Breast epithelium (tissue), 4 donors: ENCODE measurements at regions not wholly inside any gene's neighbourhood (a gene's known extent, or its start where the extent isn't known, plus 50 kb on each side); places are given as distances from the start of the nearest gene placed in this dataset.

Experiments
- DNase-seq, 2 donors: peaks; one replicate each; pipeline ENCODE4 v3.0.0-alpha.2; 2019; ENCODE audit warnings: low spot score in 2 of 2
- H3K27ac ChIP-seq, 2 donors: fragments of 200-600 bp; sonication (generic) in 1 of 2; one replicate each; pipeline ENCODE4 v1.5.1; 2016 to 2019; ENCODE audit warnings: mild to moderate bottlenecking in 1 of 2
- H3K27me3 ChIP-seq, 2 donors: fragments of 200-600 bp; sonication (generic) in 1 of 2; one replicate each; pipeline versions ENCODE4 v1.5.1 to v1.6.0; 2017 to 2019; ENCODE audit warnings: control low read depth in 1 of 2, mild to moderate bottlenecking in 1 of 2
- H3K36me3 ChIP-seq: fragments of 200-600 bp; one replicate; pipeline ENCODE4 v1.5.1; 2019
- H3K4me1 ChIP-seq, 2 donors: fragments of 200-600 bp; sonication (generic); one replicate each; pipeline ENCODE4 v1.5.1; 2016 to 2019; ENCODE audit warnings: control low read depth in 1 of 2
- H3K4me3 ChIP-seq, 3 donors: fragments of 200-600 bp; sonication (generic); 1 replicate in 2 of 3; 2 replicates in 1 of 3; pipeline ENCODE4 v1.5.1; 2016 to 2019; ENCODE audit warnings: mild to moderate bottlenecking in 3 of 3, moderate library complexity in 2 of 3
- H3K9me3 ChIP-seq, 2 donors: fragments of 200-600 bp; sonication (generic) in 1 of 2; one replicate each; pipeline ENCODE4 v1.5.1; 2016 to 2019; ENCODE audit warnings: control low read depth in 1 of 2
- CTCF ChIP-seq, 3 donors: fragments of 450-650 bp; IDR thresholded peaks; one replicate each; pipeline ENCODE4 v1.5.1; 2016 to 2017; ENCODE audit warnings: antibody characterized with exemption in 3 of 3, mild to moderate bottlenecking in 3 of 3, moderate library complexity in 3 of 3
- POLR2A ChIP-seq: fragments of 450-650 bp; IDR thresholded peaks from one replicate; pipeline ENCODE4 v1.6.1; 2016; ENCODE audit warnings: antibody characterized with exemption, mild to moderate bottlenecking, moderate library complexity
- POLR2AphosphoS5 ChIP-seq, 3 donors: sonication (generic); formaldehyde crosslinking; IDR thresholded peaks; one replicate each; pipeline ENCODE4 v1.6.1; 2017; ENCODE audit warnings: antibody characterized with exemption in 3 of 3
- intact Hi-C: fragments of 100-400 bp; cut with DNase I; formaldehyde crosslinking; loops from one replicate; pipeline ENCODE4 v1.15.1; 2023; ENCODE audit warnings: low total_unique reads

DNA sequence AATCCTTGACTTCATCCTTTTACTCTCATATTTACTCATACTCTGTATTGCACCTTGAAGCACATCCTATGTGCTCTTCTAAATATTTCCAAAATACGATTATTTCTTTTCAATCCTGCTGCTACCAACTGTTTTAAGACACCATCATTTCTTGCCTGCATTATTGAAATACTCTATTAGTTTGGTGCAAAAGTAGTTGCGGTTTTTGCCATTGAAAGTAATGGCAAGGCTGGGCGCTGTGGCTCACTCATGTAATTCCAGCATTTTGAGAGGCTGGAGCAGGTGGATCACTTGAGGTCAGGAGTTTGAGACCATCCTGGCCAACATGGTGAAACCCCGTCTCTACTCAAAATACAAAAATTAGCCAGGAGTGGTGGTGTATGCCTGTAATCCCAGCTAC lies 412.5 kb downstream of the KCNH5 start:
- no peaks in the 10 kb centered on the region for H3K36me3 ChIP-seq
- H3K9me3 ChIP-seq: peaks cover 0 to 5% of the 10 kb centered on the region in 2 donors
- no peaks in the 10 kb centered on the region for H3K4me1 ChIP-seq
- no peak for DNase-seq
- no peak overlapping the region for H3K27ac ChIP-seq
- H3K27me3 ChIP-seq: no peaks in the 10 kb centered on the region
- H3K4me3 ChIP-seq: no peak overlapping the region
- intact Hi-C loops: no loop called here
- TF ChIP-seq POLR2A (no peak), CTCF (IDR thresholded peaks at IDR 0.05) (no peak), POLR2AphosphoS5 (IDR thresholded peaks at IDR 0.05) (no peak)

DNA sequence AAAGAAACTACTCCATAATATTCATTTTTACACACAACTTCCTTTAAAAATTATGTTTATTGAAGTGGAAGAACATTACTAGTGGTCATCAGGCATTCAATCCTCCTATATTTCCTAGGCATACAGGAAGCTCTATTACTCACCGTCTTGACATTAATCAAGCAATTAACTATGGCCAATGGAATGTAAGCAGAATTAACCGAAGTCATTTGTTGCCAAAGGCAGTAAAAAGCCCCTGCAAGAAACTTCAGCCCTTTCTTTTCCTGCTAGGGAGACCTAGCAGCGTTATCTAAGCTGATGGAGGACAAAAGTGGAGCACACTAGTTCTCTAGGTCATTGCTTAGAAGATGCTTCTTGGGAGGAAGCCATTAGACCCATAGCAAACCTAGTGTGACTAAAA lies 399.6 kb downstream of the KCNH5 start:
- intact Hi-C loops: no loop called here
- H3K36me3 ChIP-seq: no peaks in the 10 kb centered on the region
- no peaks in the 10 kb centered on the region for H3K27me3 ChIP-seq
- TF ChIP-seq POLR2AphosphoS5 (IDR thresholded peaks at IDR 0.05) (no peak), CTCF (IDR thresholded peaks at IDR 0.05) (no peak), POLR2A (no peak)
- no peak overlapping the region for H3K27ac ChIP-seq
- H3K4me1 ChIP-seq: no peaks in the 10 kb centered on the region
- DNase-seq: no peak
- no peak overlapping the region for H3K4me3 ChIP-seq
- no peaks in the 10 kb centered on the region for H3K9me3 ChIP-seq
